GM18858 (cell line): ENCODE measurements at regions not wholly inside any gene's neighbourhood (a gene's known extent, or its start where the extent isn't known, plus 50 kb on each side); places are given as distances from the start of the nearest gene placed in this dataset.
"Not testable (repeated sequence)": the region's sequence is repeated elsewhere in the genome, so short reads cannot be mapped to it uniquely, and the experiment has no call there.

Experiments used
- ATAC-seq: cut with Tn5 transposase; IDR thresholded peaks from one replicate; pipeline ENCODE4 v1.9.1; 2021; ENCODE audit not compliant: unreplicated experiment

GRCh38 chrX:139058831-139059495, 347.4 kb upstream of the FGF13 start:
- ATAC-seq = peak; percentile 52

GRCh38 chrX:139052461-139052860, 340.9 kb upstream of the FGF13 start:
- no peak for ATAC-seq

GRCh38 chrX:139049465-139049864, 337.9 kb upstream of the FGF13 start:
- no peak for ATAC-seq

- ATAC-seq = no peak
Observed at GRCh38 chrX:139044680-139045079, 333.2 kb upstream of the FGF13 start.

- ATAC-seq = no peak
Observed at GRCh38 chrX:139039041-139039440, 327.5 kb upstream of the FGF13 start.

GRCh38 chrX:139026811-139027210, 315.3 kb upstream of the FGF13 start:
- no peak for ATAC-seq

- ATAC-seq = no peak
Observed at GRCh38 chrX:139026406-139026805, 314.9 kb upstream of the FGF13 start.

- ATAC-seq = no peak
Observed at GRCh38 chrX:139025816-139026215, 314.3 kb upstream of the FGF13 start.

GRCh38 chrX:139023531-139023930, 312.0 kb upstream of the FGF13 start:
- ATAC-seq = no peak

GRCh38 chrX:139020801-139021200, 309.3 kb upstream of the FGF13 start:
- no peak for ATAC-seq

- no peak for ATAC-seq
Observed at GRCh38 chrX:139018436-139018835, 306.9 kb upstream of the FGF13 start.

GRCh38 chrX:139015627-139016026, 304.1 kb upstream of the FGF13 start:
- ATAC-seq = no peak

- no peak for ATAC-seq
Observed at GRCh38 chrX:139008185-139008584, 296.7 kb upstream of the FGF13 start.

GRCh38 chrX:139003856-139004527, 292.5 kb upstream of the FGF13 start:
- not testable (repeated sequence) for ATAC-seq

GRCh38 chrX:139002319-139002718, 290.8 kb upstream of the FGF13 start:
- no peak for ATAC-seq

GRCh38 chrX:138996268-138996667, 284.8 kb upstream of the FGF13 start:
- no peak for ATAC-seq

GRCh38 chrX:138995458-138995857, 283.9 kb upstream of the FGF13 start:
- ATAC-seq = no peak

GRCh38 chrX:138990425-138990824, 278.9 kb upstream of the FGF13 start:
- not testable (repeated sequence) for ATAC-seq

- no peak for ATAC-seq
Observed at GRCh38 chrX:138986866-138987265, 275.3 kb upstream of the FGF13 start.

- ATAC-seq = no peak
Observed at GRCh38 chrX:138986235-138986634, 274.7 kb upstream of the FGF13 start.

- no peak for ATAC-seq
Observed at GRCh38 chrX:138982365-138982764, 270.8 kb upstream of the FGF13 start.

GRCh38 chrX:138964501-138964900, 253.0 kb upstream of the FGF13 start:
- ATAC-seq = no peak

- not testable (repeated sequence) for ATAC-seq
Observed at GRCh38 chrX:138962419-138962818, 250.9 kb upstream of the FGF13 start.
